Lower leg skin (tissue), 4 donors: ENCODE measurements at regions not wholly inside any gene's neighbourhood (a gene's known extent, or its start where the extent isn't known, plus 50 kb on each side); places are given as distances from the start of the nearest gene placed in this dataset.

Experiments used
- DNase-seq, 2 donors: peaks; one replicate each; pipeline ENCODE4 v3.0.0-alpha.2; 2019; ENCODE audit warnings: low spot score in 2 of 2
- H3K4me3 ChIP-seq: fragments of 200-600 bp; sonication (generic); 2 replicates; pipeline ENCODE4 v1.5.1; 2017; ENCODE audit warnings: mild to moderate bottlenecking, low read depth; ENCODE audit not compliant: poor library complexity, severe bottlenecking
- POLR2A ChIP-seq, 2 donors: fragments of 450-650 bp; IDR thresholded peaks; one replicate each; pipeline ENCODE4 v1.6.1; 2016 to 2017; ENCODE audit warnings: antibody characterized with exemption in 2 of 2, mild to moderate bottlenecking in 1 of 2, moderate library complexity in 1 of 2
- WGBS, 2 donors: methylation state at CpG; one replicate each; pipeline ENCODE4 v1.1.5; 2018; 5-methylcytosine and 5-hydroxymethylcytosine counted together
- intact Hi-C: fragments of 100-400 bp; cut with DNase I; formaldehyde crosslinking; loops from one replicate; pipeline ENCODE4 v1.15.0; 2023; ENCODE audit warnings: low total_unique reads
- TF ChIP-seq, protein P1 (sequence below), 3 donors: fragments of 450-650 bp; IDR thresholded peaks; one replicate each; pipeline ENCODE4 v1.5.1; 2016; ENCODE audit warnings: antibody characterized with exemption in 3 of 3, mild to moderate bottlenecking in 3 of 3, moderate library complexity in 2 of 3

DNA sequence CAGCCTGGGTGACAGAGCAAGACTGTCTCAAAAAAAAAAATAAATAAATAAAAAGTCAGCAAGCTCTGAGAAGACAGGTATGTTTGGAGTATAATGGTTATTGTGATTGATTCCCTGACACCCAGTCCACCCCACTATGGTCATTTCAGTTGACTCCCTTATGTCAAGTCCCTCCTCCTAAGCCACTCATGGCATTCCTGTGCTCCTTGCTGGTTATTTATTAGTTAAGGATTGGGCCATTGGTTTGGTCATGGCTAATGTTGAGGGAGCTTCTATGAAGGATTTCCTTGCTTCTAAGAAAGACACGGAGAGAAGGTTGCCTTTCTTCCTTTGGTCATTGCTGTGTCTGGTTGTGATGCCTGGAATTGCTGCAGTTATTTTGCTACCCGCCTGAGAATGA, 140.1 kb downstream of the UCHL1 start:
- no peak overlapping the region for H3K4me3 ChIP-seq
- WGBS, 2 donors = 79 to 85% methylated on average over 2 of the region's 2 CpGs
- intact Hi-C loops = no loop called here
- no peak for DNase-seq
- TF ChIP-seq POLR2A (IDR thresholded peaks at IDR 0.05) = no peak
- TF ChIP-seq, protein P1, sequence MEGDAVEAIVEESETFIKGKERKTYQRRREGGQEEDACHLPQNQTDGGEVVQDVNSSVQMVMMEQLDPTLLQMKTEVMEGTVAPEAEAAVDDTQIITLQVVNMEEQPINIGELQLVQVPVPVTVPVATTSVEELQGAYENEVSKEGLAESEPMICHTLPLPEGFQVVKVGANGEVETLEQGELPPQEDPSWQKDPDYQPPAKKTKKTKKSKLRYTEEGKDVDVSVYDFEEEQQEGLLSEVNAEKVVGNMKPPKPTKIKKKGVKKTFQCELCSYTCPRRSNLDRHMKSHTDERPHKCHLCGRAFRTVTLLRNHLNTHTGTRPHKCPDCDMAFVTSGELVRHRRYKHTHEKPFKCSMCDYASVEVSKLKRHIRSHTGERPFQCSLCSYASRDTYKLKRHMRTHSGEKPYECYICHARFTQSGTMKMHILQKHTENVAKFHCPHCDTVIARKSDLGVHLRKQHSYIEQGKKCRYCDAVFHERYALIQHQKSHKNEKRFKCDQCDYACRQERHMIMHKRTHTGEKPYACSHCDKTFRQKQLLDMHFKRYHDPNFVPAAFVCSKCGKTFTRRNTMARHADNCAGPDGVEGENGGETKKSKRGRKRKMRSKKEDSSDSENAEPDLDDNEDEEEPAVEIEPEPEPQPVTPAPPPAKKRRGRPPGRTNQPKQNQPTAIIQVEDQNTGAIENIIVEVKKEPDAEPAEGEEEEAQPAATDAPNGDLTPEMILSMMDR (IDR thresholded peaks at IDR 0.05) = no peak

DNA sequence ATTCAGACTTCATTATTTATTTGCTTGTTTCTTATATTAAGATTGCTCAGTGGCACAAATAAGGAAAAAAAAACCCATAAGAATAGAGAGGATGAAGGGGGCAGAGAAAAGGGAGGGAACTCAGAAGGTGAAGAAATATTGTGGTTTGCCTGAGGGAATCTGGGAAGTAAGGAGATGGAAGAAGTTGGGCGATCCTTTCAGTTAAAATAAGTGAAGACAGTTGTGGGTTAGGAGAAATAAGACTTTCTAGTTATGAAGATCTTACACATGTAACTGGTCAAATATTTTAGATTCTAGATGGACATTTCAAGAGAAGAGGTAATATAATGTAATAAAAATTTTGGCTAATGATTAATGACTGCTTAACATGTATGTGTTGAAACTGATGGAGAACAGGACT, 138.7 kb upstream of the LIMCH1 start:
- intact Hi-C loops = no loop called here
- no peak for TF ChIP-seq POLR2A (IDR thresholded peaks at IDR 0.05)
- TF ChIP-seq, protein P1 (IDR thresholded peaks at IDR 0.05) = no peak
- no peak for DNase-seq
- WGBS, 2 donors = 48 to 63% methylated on average over 1 of the region's 1 CpG
- no peak overlapping the region for H3K4me3 ChIP-seq

DNA sequence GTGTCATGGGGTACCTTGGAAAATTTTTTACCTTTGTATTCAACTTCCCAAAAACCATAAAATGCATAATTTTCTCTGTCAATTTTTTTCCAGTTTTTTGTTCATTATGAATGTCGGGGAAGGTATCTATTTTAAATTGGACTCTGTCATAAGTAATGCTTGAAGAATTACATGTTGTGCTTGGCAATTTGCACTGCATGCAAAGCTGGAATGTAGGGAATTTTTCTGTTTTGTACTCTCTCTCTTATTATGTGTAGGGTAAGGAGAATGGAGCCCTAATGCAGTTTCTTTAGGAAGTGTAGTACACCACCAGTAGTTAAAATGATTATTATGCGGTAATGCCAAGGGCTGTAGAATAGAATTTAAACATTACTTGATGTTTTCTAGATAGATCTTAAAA, 137.7 kb upstream of the LIMCH1 start:
- TF ChIP-seq, protein P1 (IDR thresholded peaks at IDR 0.05) = no peak
- no peak for TF ChIP-seq POLR2A (IDR thresholded peaks at IDR 0.05)
- H3K4me3 ChIP-seq = no peak overlapping the region
- DNase-seq = no peak
- intact Hi-C loops = no loop called here
- WGBS, 2 donors = 78 to 84% methylated on average over 2 of the region's 2 CpGs

DNA sequence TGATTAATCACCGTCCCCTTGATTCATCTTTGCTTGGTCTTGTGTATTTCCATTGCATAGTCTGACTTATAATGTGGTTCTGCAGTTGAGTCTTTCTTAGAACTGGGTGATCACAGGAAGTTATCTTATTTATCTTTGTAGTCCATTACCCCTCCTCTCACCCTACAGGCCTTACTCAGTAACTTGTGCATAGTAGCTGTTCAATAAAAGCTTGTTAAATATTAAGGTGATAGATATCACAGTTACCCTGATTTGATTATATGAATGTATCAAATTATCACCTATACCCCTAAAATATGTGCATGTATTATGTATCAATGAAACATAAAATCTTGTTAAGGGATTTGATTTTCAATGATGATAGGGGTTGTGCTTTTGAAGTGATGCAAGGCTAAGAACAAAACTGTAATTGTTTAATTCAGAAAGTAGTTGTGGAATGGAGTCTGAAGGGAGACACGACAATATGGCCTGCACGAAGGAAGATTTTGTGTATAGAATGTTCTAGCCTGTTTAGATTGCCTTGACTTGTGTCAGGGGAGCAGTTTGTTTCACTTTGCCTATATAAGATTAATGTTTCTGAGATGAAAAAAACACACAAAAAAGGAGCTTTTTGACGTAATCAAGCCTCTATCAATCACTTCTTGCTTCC, 132.4 kb upstream of the LIMCH1 start:
- no peak for DNase-seq
- H3K4me3 ChIP-seq = no peak overlapping the region
- intact Hi-C loops = no loop called here
- 85 to 88% methylated on average over 4 of the region's 4 CpGs for WGBS, 2 donors
- TF ChIP-seq, protein P1 (IDR thresholded peaks at IDR 0.05) = no peak
- no peak for TF ChIP-seq POLR2A (IDR thresholded peaks at IDR 0.05)

DNA sequence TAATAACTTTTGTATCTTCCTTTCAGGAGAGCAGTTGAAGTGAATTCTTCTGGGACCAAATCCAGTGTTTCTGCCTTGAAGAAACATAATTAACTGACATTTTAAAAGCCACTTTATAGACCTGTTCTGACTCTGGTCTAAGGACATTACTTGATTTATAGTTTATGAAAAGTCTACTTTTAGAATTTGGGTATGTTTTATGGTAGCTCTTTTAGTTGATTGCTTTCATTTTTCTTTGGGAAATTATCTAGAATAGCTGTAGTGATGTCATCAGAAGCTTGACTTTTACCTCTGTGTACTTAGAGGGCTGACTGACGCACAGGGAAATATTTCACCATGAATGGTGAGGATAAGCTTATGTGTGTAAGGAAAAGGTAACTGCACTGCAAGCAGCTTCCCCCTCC, 131.8 kb upstream of the LIMCH1 start:
- intact Hi-C loops = no loop called here
- WGBS, 2 donors = 87 to 91% methylated on average over 1 of the region's 1 CpG
- H3K4me3 ChIP-seq = no peak overlapping the region
- TF ChIP-seq POLR2A (IDR thresholded peaks at IDR 0.05) = no peak
- TF ChIP-seq, protein P1 (IDR thresholded peaks at IDR 0.05) = no peak
- no peak for DNase-seq

DNA sequence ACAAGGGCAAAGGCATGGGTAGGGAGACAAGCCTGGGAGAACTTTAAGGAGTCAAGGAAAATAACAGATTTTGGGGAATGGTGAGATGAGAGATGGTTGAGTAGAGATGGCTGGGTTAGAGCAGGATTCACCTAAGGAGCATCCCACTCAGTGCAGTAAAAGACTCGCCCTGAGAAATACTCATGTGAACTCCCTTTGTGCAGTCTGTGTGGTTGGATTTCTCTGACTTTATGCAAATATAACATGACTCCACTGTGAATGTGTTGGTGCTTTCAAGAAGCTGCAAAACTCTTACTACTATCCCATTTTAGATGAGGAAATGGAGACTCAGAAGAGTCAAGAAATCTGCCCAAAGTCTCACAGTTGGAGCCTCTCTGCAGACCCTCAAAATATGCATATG, 129.8 kb upstream of the LIMCH1 start:
- TF ChIP-seq POLR2A (IDR thresholded peaks at IDR 0.05) = no peak
- TF ChIP-seq, protein P1 (IDR thresholded peaks at IDR 0.05) = no peak
- 0 to 50% methylated on average over 1 of the region's 1 CpG for WGBS, 2 donors
- intact Hi-C loops = no loop called here
- H3K4me3 ChIP-seq = no peak overlapping the region
- DNase-seq = no peak
